GM12878 (cell line): ENCODE measurements at regions not wholly inside any gene's neighbourhood (a gene's known extent, or its start where the extent isn't known, plus 50 kb on each side); places are given as distances from the start of the nearest gene placed in this dataset.

ENCODE experiments used
- ATAC-seq: fragments of 200-7000 bp; cut with Tn5 transposase; 3 replicates; pipeline ENCODE4 v1.9.1; 2020; ENCODE audit warnings: mild to moderate bottlenecking, moderate library complexity
- BruUV-seq: library from RNA; stranded (reverse); fragments of 400-500 nt; replicated peaks from 2 replicates; lab custom pipeline; 2021; lab: Mats Ljungman, UMichigan
- CTCF ChIA-PET: fragments of 300-600 bp; sonication (Branson Sonifier 250); formaldehyde crosslinking; extraction: SDS; loops from one replicate; lab custom pipeline; 2021; ENCODE audit warnings: inconsistent platforms; lab: Yijun Ruan, JAX
- POLR2A ChIA-PET: fragments of 350-600 bp; formaldehyde crosslinking; extraction: SDS; loops from one replicate; lab custom pipeline; 2021; ENCODE audit warnings: inconsistent platforms; lab: Charles Lee
- RAD21 ChIA-PET: fragments of 300-600 bp; sonication (Branson Sonifier 250); formaldehyde crosslinking; loops from one replicate; lab custom pipeline; 2023; ENCODE audit warnings: antibody characterized with exemption; ENCODE audit not compliant: unreplicated experiment; lab: Charles Lee
- SMC1A ChIA-PET: fragments of 300-600 bp; sonication (Branson Sonifier 250); formaldehyde crosslinking; loops from one replicate; lab custom pipeline; 2023; ENCODE audit not compliant: unreplicated experiment, uncharacterized antibody; lab: Charles Lee
- DNase-seq: peaks from one replicate; pipeline ENCODE4 v3.0.0-alpha.2; 2011; ENCODE audit warnings: low read depth, low spot score
- FAIRE-seq: peaks from 3 replicates; lab custom pipeline; 2011; peaks lifted over from hg19 to GRCh38; lab: Jason Lieb, UNC
- H2AFZ ChIP-seq: 2 replicates; pipeline ENCODE4 v1.6.0; 2011; ENCODE audit warnings: low read depth, low read length, control low read depth; ENCODE audit not compliant: control insufficient read depth
- H3K27ac ChIP-seq: 2 replicates; pipeline ENCODE4 v1.5.1; 2011; ENCODE audit warnings: control low read depth; ENCODE audit not compliant: control insufficient read depth, insufficient read depth
- H3K27me3 ChIP-seq, 2 experiments: replicated peaks in 1 of 2; 2 replicates each; pipeline versions ENCODE4 v1.6.0 to v1.6.1; 2011; ENCODE audit warnings: low read length in 1 of 2; ENCODE audit not compliant: control insufficient read depth in 2 of 2, insufficient read depth in 2 of 2
- H3K36me3 ChIP-seq, 2 experiments: 2 replicates each; pipeline ENCODE4 v1.5.1; 2011; ENCODE audit warnings: low read length in 1 of 2; ENCODE audit not compliant: control insufficient read depth in 2 of 2, insufficient read depth in 2 of 2
- H3K4me1 ChIP-seq: 2 replicates; pipeline ENCODE4 v1.6.1; 2011; ENCODE audit warnings: mild to moderate bottlenecking, low read length, moderate library complexity, mixed read lengths; ENCODE audit not compliant: control insufficient read depth, insufficient read depth
- H3K4me2 ChIP-seq: 2 replicates; pipeline ENCODE4 v1.6.0; 2011; ENCODE audit warnings: control low read depth; ENCODE audit not compliant: control insufficient read depth, insufficient read depth
- H3K4me3 ChIP-seq: fragments of 200-600 bp; sonication (generic); 2 replicates; pipeline ENCODE4 v1.5.1; 2016
- H3K79me2 ChIP-seq: 2 replicates; pipeline ENCODE4 v1.6.0; 2011; ENCODE audit warnings: low read length; ENCODE audit not compliant: control insufficient read depth, insufficient read depth
- H3K9ac ChIP-seq: 2 replicates; pipeline ENCODE4 v1.8.0; 2011; ENCODE audit warnings: low read length, control low read depth, mixed read lengths; ENCODE audit not compliant: control insufficient read depth, insufficient read depth
- H3K9me3 ChIP-seq: replicated peaks from 3 replicates; pipeline ENCODE4 v1.5.1; 2011; ENCODE audit warnings: mild to moderate bottlenecking, low read length; ENCODE audit not compliant: control insufficient read depth, insufficient read depth
- H4K20me1 ChIP-seq: 2 replicates; pipeline ENCODE4 v1.6.0; 2011; ENCODE audit not compliant: control insufficient read depth, insufficient read depth
- BCL11A ChIP-seq: IDR thresholded peaks from 2 replicates; pipeline ENCODE4 v1.6.1; 2011; ENCODE audit warnings: low read depth, low read length
- BMI1 ChIP-seq: fragments of 450-650 bp; IDR thresholded peaks from 2 replicates; pipeline ENCODE4 v1.6.1; 2016; ENCODE audit warnings: mild to moderate bottlenecking, moderate library complexity, borderline replicate concordance
- DPF2 ChIP-seq: fragments of 450-650 bp; IDR thresholded peaks from 2 replicates; pipeline ENCODE4 v1.6.1; 2017; ENCODE audit warnings: mild to moderate bottlenecking
- EZH2 ChIP-seq: IDR thresholded peaks from 2 replicates; pipeline ENCODE4 v1.6.1; 2012; ENCODE audit warnings: low read depth, mild to moderate bottlenecking, control low read depth, inconsistent platforms, low read length, borderline replicate concordance; ENCODE audit not compliant: control insufficient read depth
- HDGF ChIP-seq: fragments of 450-650 bp; IDR thresholded peaks from 2 replicates; pipeline ENCODE4 v1.6.1; 2016; ENCODE audit warnings: antibody characterized with exemption
- NFIC ChIP-seq: IDR thresholded peaks from 2 replicates; pipeline ENCODE4 v1.6.1; 2012; ENCODE audit warnings: low read depth, mild to moderate bottlenecking, inconsistent platforms, low read length, moderate library complexity
- NR2C2 ChIP-seq: IDR thresholded peaks from 2 replicates; pipeline ENCODE4 v1.6.1; 2011; ENCODE audit warnings: borderline replicate concordance, low read depth; ENCODE audit not compliant: control insufficient read depth, insufficient read length
- POLR2A ChIP-seq: IDR thresholded peaks from 2 replicates; pipeline ENCODE4 v1.6.1; 2011; ENCODE audit warnings: low read depth, mild to moderate bottlenecking, low read length
- RAD21 ChIP-seq: IDR thresholded peaks from 2 replicates; pipeline ENCODE4 v1.6.1; 2011; ENCODE audit warnings: mild to moderate bottlenecking, low read depth, low read length, moderate library complexity; ENCODE audit not compliant: insufficient read depth
- TAF1 ChIP-seq: IDR thresholded peaks from 2 replicates; pipeline ENCODE4 v1.6.1; 2011; ENCODE audit warnings: mild to moderate bottlenecking, low read depth, low read length, borderline replicate concordance
- ZNF384 ChIP-seq: IDR thresholded peaks from 2 replicates; pipeline ENCODE4 v1.6.1; 2012; ENCODE audit warnings: low read depth, mild to moderate bottlenecking, low read length, improper control_type of control experiment, borderline replicate concordance
- ZNF622 ChIP-seq: fragments of 450-650 bp; IDR thresholded peaks from 2 replicates; pipeline ENCODE4 v1.6.1; 2017; ENCODE audit warnings: mild to moderate bottlenecking, inconsistent platforms
- WGBS: methylation state at CpG from one replicate; pipeline ENCODE4 v1.1.6; 2016; ENCODE audit warnings: low lambda C conversion rate; ENCODE audit not compliant: insufficient replicate concordance, insufficient coverage; ENCODE audit errors: missing lambda C conversion rate; 5-methylcytosine and 5-hydroxymethylcytosine counted together
- in situ Hi-C: fragments of 300-500 bp; cut with MboI; formaldehyde crosslinking; loops from 9 replicates; pipeline ENCODE4 v1.14.3; 2018; ENCODE audit warnings: mixed read lengths
- intact Hi-C: fragments of 100-400 bp; cut with micrococcal nuclease; formaldehyde crosslinking; loops from one replicate; pipeline ENCODE4 v1.14.2; 2022; ENCODE audit not compliant: unreplicated experiment
- TF ChIP-seq, protein P1 (sequence below): fragments of 450-650 bp; IDR thresholded peaks from 2 replicates; pipeline ENCODE4 v1.6.1; 2017; ENCODE audit warnings: borderline replicate concordance
- TF ChIP-seq, protein P2 (sequence below): fragments of 450-650 bp; formaldehyde crosslinking; IDR thresholded peaks from 2 replicates; pipeline ENCODE4 v1.4.0; 2022; ENCODE audit warnings: mild to moderate bottlenecking, moderate library complexity

GRCh38 chr3:194197396-194197960 lies 61.5 kb downstream of the HES1 start:
- FAIRE-seq (no peak), DNase-seq (no peak), ATAC-seq (no peak)
- BruUV-seq: no TSS peak
- no peak overlapping the region for H3K4me2 ChIP-seq
- in situ Hi-C loops: no loop called here
- RAD21 ChIA-PET: no interaction called here
- no peak overlapping the region for H3K9ac ChIP-seq
- POLR2A ChIA-PET: no interaction called here
- H2AFZ ChIP-seq: no peak overlapping the region
- no peaks in the 10 kb centered on the region; a peak in 1 of 4 replicates for H3K27me3 ChIP-seq
- no peaks in the 10 kb centered on the region for H3K9me3 ChIP-seq
- CTCF ChIA-PET: no interaction called here
- no peak overlapping the region for H3K4me3 ChIP-seq
- H4K20me1 ChIP-seq: no peaks in the 10 kb centered on the region
- SMC1A ChIA-PET: no interaction called here
- no peaks in the 10 kb centered on the region for H3K36me3 ChIP-seq
- H3K27ac ChIP-seq: no peak overlapping the region
- WGBS: 43% methylated on average over 7 of the region's 7 CpGs
- peaks cover 8% of the 10 kb centered on the region for H3K4me1 ChIP-seq
- no peaks in the 10 kb centered on the region for H3K79me2 ChIP-seq
- no peak for TF ChIP-seq BCL11A
- TF ChIP-seq TAF1: no peak
- TF ChIP-seq EZH2: no peak
- no peak for TF ChIP-seq NR2C2
- TF ChIP-seq, protein P1, sequence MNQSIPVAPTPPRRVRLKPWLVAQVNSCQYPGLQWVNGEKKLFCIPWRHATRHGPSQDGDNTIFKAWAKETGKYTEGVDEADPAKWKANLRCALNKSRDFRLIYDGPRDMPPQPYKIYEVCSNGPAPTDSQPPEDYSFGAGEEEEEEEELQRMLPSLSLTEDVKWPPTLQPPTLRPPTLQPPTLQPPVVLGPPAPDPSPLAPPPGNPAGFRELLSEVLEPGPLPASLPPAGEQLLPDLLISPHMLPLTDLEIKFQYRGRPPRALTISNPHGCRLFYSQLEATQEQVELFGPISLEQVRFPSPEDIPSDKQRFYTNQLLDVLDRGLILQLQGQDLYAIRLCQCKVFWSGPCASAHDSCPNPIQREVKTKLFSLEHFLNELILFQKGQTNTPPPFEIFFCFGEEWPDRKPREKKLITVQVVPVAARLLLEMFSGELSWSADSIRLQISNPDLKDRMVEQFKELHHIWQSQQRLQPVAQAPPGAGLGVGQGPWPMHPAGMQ: no peak
- TF ChIP-seq NFIC: no peak
- TF ChIP-seq DPF2: no peak
- TF ChIP-seq ZNF384: no peak
- TF ChIP-seq HDGF: no peak
- no peak for TF ChIP-seq BMI1
- TF ChIP-seq, protein P2, sequence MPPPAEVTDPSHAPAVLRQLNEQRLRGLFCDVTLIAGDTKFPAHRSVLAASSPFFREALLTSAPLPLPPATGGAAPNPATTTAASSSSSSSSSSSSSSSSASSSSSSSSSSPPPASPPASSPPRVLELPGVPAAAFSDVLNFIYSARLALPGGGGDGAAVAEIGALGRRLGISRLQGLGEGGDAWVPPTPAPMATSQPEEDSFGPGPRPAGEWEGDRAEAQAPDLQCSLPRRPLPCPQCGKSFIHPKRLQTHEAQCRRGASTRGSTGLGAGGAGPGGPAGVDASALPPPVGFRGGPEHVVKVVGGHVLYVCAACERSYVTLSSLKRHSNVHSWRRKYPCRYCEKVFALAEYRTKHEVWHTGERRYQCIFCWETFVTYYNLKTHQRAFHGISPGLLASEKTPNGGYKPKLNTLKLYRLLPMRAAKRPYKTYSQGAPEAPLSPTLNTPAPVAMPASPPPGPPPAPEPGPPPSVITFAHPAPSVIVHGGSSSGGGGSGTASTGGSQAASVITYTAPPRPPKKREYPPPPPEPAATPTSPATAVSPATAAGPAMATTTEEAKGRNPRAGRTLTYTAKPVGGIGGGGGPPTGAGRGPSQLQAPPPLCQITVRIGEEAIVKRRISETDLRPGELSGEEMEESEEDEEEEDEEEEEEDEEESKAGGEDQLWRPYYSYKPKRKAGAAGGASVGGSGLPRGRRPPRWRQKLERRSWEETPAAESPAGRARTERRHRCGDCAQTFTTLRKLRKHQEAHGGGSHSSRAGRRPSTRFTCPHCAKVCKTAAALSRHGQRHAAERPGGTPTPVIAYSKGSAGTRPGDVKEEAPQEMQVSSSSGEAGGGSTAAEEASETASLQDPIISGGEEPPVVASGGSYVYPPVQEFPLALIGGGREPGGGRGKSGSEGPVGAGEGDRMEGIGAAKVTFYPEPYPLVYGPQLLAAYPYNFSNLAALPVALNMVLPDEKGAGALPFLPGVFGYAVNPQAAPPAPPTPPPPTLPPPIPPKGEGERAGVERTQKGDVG: no peak
- no peak for TF ChIP-seq ZNF622
- no peak for TF ChIP-seq RAD21
- no peak for TF ChIP-seq POLR2A
- intact Hi-C loops: no loop called here
